GM21367 (cell line): ENCODE measurements at regions not wholly inside any gene's neighbourhood (a gene's known extent, or its start where the extent isn't known, plus 50 kb on each side); places are given as distances from the start of the nearest gene placed in this dataset.
"Not testable (repeated sequence)": the region's sequence is repeated elsewhere in the genome, so short reads cannot be mapped to it uniquely, and the experiment has no call there.

Source experiments
- ATAC-seq: cut with Tn5 transposase; IDR thresholded peaks from one replicate; pipeline ENCODE4 v1.9.1; 2021; ENCODE audit not compliant: unreplicated experiment

GRCh38 chr4:67333664-67334063, 211.6 kb downstream of the CENPC start:
- ATAC-seq = no peak

DNA sequence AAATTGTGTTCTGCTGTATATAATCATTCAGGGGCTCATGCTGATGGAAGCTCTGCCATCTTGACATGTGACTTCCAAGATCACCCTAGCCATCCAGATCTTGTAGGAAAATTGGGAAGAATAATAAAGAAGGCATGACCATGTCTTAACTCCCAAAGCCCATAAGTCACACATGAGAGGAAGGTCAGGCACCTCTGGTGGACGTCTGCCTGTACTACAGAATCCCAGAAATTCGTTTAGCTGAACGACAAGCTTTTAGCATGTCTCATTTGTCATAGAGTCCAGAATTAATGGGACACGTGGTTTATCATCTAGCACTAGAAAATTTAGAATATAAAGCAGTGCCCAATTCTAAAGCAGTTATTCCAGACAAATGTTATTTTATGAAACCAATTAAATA, 212.7 kb downstream of the CENPC start:
- ATAC-seq = peak; percentile 88

DNA sequence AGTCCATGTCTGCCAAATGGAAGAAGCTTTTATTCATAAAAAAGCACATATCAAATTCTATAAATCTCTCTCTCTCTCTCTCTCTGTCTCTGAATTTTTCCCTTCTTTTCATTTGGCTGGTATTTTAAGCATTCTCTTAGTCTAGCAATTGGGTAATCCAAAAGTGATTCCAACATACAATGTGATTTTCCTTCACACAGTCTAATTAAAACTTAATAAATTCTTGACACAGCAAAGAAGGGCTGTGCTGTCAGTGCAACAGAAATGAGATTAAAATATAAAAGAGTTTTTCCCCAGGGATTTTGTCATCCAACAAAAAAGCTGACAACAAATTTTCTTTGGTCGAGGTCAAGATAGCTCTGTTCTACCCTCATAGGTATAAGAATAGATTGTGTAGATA, 216.9 kb downstream of the CENPC start:
- no peak for ATAC-seq

GRCh38 chr4:67328018-67328278, 217.4 kb downstream of the CENPC start:
- no peak for ATAC-seq

- ATAC-seq = peak; percentile 97
These were observed 217.9 kb downstream of the CENPC start for GRCh38 chr4:67327245-67328017.

- ATAC-seq = no peak
These were observed 219.5 kb downstream of the CENPC start for GRCh38 chr4:67325791-67326190.

DNA sequence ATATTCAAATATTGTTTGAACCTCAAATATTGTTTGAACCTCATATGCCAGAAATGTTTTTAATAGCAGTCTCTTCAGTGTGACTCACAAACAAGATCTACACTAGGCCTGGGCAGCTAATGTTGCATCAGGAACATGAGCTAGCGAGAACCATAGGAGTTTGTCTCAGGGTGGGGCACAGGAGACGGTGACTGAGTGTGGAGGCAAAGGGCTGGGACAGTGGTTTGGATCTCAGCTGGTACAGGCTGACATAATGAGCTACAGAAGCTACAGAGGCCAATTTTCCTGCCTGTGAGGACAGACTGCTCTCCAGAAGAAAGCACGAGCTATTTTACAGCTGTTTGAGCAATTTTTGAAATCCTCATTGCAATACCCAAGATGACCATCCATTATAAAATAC, 224.7 kb downstream of the CENPC start:
- no peak for ATAC-seq

- not testable (repeated sequence) for ATAC-seq
These were observed 225.7 kb downstream of the CENPC start for GRCh38 chr4:67319607-67320006.

DNA sequence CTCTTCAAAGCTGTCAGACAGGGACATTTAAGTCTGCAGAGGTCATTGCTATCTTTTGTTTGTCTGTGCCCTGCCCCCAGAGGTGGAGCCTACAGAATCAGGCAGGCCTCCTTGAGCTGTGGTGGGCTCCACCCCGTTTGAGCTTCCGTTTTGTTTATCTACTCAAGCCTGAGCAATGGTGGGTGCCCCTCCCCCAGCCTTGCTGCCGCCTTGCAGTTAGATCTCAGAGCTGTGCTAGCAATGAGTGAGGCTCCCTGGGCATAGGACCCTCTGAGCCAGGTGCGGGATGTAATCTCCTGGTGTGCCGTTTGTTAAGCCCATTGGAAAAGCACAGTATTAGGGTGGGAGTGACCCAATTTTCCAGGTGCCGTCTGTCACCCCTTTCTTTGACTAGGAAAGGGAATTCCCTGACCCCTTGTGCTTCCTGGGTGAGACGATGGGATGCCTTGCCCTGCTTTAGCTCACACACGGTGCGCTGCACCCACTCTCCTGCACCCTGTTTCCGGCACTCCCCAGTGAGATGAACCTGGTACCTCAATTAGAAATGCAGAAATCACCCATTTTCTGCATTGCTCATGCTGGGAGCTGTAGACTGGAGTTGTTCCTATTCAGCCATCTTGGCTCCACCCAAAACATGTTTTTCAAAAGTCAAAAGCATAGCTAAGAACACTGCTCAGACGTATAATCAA, 244.7 kb downstream of the CENPC start:
- ATAC-seq = not testable (repeated sequence)

GRCh38 chr4:67292636-67293035, 252.7 kb downstream of the CENPC start:
- no peak for ATAC-seq

DNA sequence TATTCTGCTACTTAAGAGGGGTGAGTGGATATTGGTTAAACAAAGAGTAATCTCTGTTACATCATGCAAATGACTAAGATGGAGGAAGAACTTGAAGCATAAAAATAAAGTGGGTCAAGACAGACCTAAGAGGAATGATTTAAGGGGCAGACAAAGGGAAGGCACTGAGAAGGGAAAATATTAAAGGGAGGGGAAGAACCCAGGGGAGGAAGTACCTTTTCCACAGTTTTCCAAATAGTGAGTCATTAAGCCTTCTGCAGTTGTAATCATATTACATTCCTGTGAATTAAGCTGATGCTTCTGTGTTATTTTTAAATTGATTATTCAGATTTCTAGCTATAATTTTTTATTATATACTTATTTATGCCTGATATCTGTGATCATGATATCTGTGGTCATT, 253.3 kb downstream of the CENPC start:
- no peak for ATAC-seq

DNA sequence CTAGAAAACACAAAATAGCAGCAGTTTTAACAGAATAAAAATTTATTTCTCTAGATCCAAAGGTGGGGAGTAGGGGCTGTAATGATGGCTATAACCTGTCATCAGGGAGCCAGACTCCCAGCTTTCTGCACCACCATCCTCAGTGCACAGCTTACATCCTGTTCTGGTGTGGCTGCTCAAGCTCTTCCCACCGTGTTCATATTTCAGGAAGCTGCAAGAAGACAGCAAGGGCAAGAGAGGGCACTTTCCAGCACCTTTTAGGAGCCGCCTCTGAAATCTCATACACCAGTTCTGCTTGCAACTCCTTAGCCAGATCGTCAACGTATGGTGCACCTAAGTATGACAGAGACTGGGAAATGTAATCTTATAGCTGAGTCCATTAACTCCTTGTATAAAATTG, 253.7 kb downstream of the CENPC start:
- ATAC-seq = no peak

DNA sequence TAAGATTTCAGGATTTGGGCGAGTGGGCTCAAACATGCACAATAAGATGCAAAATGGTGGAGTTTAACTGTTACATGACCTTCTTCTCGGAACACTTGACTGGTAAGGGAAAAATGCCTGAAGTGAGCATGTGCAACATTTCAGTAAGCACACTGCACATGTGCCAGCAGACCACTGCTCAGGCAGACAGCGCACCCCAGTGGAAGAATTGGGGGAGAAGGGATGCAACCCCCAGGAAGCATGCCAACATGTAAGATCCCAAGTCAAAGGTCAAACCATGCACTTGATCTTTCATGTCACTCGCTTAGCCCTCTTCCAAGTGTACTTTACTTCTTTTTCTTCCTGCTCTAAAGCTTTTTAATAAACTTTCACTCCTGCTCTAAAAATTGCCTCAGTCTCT, 256.3 kb downstream of the CENPC start:
- ATAC-seq = peak; percentile 83

DNA sequence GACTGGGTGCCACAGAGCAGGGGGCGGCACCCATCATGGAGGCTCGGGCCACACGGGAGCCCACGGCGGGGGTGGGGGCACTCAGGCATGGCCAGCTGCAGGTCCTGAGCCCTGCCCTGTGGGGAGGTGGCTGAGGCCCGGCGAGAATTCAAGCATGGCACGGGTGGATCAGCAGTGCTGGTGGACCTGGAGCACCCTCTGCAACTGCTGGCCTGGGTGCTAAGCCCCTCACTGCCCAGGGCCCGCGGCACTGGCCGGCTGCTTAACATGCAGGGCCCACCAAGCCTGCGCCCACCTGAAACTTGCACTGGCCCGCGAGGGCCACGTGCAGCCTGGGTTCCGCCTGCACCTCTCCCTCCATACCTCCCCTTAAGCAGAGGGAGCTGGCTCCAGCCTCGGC, 258.6 kb downstream of the CENPC start:
- no peak for ATAC-seq

DNA sequence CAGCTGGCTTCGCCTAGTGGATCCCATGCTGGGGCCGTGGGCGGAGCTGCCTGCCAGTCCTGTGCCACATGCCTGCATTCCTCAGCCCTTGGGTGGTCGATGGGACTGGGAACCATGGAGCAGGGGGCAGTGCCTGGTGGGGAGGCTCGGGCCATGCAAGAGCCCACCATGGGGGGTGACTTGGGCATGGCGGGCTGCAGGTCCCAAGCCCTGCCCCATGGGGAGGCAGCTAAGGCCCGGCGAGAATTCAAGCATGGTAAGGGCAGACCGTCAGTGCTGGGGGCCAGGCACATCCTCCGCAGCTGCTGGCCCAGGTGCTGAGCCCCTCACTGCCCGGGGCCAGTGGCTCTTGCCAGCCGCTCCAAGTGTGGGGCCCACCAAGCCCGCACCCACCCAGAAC, 262.6 kb downstream of the CENPC start:
- ATAC-seq = no peak

DNA sequence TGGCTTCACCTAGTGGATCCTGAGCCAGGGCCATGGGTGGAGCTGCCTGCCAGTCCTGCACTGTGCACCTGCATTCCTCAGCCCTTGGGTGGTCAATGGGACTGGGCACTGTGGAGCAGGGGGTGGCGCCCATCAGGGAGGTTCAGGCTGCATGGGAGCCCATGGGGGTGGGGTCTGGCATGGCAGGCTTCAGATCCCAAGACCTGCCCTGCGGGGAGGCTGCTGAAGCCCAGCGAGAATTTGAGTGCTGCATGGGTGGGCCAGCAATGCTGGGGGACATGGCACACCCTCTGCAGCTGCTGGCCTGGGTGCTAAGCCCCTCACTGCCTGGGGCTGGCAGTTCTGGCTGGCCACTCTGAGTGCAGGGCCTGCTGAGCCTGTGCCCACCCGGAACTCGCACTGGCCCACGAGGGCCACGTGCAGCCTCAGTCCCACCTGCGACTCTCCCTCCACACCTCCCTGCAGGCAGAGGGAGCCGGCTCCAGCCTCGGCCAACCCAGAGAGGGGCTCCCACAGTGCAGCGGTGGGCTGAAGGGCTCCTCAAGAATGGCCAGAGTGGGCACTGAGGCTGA, 270.0 kb downstream of the CENPC start:
- no peak for ATAC-seq

GRCh38 chr4:67274671-67275070, 270.6 kb downstream of the CENPC start:
- not testable (repeated sequence) for ATAC-seq

- ATAC-seq = no peak
These were observed 271.6 kb downstream of the CENPC start for GRCh38 chr4:67273666-67274065.

DNA sequence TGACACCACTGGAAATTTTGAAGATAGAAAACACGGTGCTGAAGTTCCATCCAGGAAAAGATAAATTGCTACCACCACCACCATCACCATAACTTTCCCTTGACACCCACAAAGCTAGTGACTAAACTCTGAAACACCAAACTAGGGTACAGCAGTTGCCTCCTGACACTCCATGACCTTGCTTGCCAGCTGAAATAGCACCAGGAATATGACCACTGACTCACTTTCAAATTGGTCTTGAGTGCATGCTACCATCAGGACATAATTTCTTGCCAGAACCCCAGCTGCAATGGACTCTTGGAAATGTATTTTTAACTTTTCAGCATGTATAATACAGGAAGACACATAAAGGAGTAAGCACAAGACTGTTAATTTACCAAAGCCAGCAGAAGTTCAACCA, 283.3 kb downstream of the CENPC start:
- no peak for ATAC-seq

DNA sequence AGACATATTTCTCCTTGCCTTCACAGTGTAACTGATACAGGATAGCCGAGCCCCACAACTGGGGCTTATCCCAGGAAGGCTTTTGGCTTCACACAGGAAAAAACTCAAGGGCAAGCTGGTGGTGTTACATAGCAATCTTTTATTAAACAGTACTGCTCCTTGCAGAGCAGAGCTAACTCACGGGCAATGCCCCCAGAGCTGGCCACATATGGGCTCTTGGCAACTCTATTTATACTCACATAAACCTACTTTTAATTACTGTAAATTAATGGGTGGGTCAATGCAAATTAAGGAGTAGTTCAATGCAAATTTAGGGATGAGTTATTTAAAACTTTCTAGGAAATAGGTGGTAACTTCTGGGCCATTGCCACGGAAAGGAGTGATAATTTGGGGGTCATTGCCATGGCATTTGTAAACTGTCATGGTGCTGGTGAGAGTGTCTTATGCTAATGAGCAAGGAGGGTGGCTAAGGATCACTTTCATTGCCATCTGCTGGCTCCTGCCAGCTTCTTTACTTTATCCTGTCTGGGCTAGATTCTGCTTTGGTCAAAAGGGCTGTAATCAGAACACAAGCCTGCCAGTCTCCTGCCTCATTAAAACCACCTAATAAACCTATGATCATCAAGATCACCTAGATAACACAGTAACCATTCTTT, 288.8 kb downstream of the CENPC start:
- no peak for ATAC-seq

- no peak for ATAC-seq
These were observed 295.0 kb downstream of the CENPC start for GRCh38 chr4:67250131-67250896.
